Tibial artery (tissue), 4 donors: ENCODE measurements at regions not wholly inside any gene's neighbourhood (a gene's known extent, or its start where the extent isn't known, plus 50 kb on each side); places are given as distances from the start of the nearest gene placed in this dataset.

Experiments used
- DNase-seq, 2 donors: peaks; one replicate each; pipeline ENCODE4 v3.0.0-alpha.2; 2019
- H3K27ac ChIP-seq, 2 donors: fragments of 200-600 bp; sonication (generic) in 1 of 2; 1 replicate in 1 of 2; 2 replicates in 1 of 2; pipeline ENCODE4 v1.5.1; 2018 to 2019; ENCODE audit warnings: mild to moderate bottlenecking in 1 of 2
- H3K27me3 ChIP-seq, 2 donors: fragments of 200-600 bp; sonication (generic) in 1 of 2; one replicate each; pipeline versions ENCODE4 v1.5.1 to v1.6.0; 2016 to 2019
- H3K36me3 ChIP-seq, 3 donors: fragments of 200-600 bp; sonication (generic) in 2 of 3; one replicate each; pipeline ENCODE4 v1.5.1; 2016 to 2019; ENCODE audit warnings: mild to moderate bottlenecking in 2 of 3
- H3K4me1 ChIP-seq, 4 donors: fragments of 200-600 bp; sonication (generic) in 2 of 4; 1 replicate in 3 of 4; 2 replicates in 1 of 4; pipeline ENCODE4 v1.5.1; 2016 to 2019
- H3K4me3 ChIP-seq, 2 donors: fragments of 200-600 bp; sonication (generic) in 1 of 2; 1 replicate in 1 of 2; 2 replicates in 1 of 2; pipeline ENCODE4 v1.5.1; 2018 to 2019; ENCODE audit warnings: mild to moderate bottlenecking in 2 of 2
- H3K9me3 ChIP-seq, 3 donors: fragments of 200-600 bp; sonication (generic) in 1 of 3; one replicate each; pipeline ENCODE4 v1.5.1; 2016 to 2019
- intact Hi-C: fragments of 100-400 bp; cut with DNase I; formaldehyde crosslinking; loops from one replicate; pipeline ENCODE4 v1.15.0; 2023; ENCODE audit warnings: low total_unique reads
- TF ChIP-seq, protein P1 (sequence below), 2 experiments: fragments of 200-600 bp in 1 of 2; fragments of 450-650 bp in 1 of 2; IDR thresholded peaks; one replicate each; pipeline ENCODE4 v1.5.1; 2017 to 2019; ENCODE audit warnings: antibody characterized with exemption in 2 of 2, mild to moderate bottlenecking in 1 of 2, moderate library complexity in 1 of 2

DNA sequence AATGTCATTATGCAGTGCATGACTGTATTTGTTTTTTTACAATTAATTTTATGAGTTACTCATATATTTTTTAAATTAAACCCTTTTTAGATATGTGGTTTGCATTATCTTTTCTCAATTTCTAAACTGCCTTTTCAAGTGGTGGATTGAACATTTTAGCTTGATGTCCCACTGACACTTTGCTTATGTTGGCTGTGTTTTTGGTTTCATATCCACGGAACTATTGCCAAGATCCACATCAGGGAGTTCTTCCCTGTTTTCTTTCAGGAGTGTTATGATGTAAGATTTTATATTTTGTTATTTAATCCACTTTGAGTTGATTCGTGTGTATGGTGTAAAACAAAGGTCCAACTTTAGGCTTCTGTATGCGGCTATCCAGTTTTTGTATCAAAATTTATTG lies 1144.9 kb upstream of the EYS start:
- no peak for DNase-seq
- Histone ChIP-seq H3K27me3 (no peaks in the 10 kb centered on the region), H3K4me1 (no peaks in the 10 kb centered on the region), H3K9me3 (no peaks in the 10 kb centered on the region), H3K4me3 (no peak overlapping the region), H3K36me3 (no peaks in the 10 kb centered on the region), H3K27ac (no peak overlapping the region)
- TF ChIP-seq, protein P1, sequence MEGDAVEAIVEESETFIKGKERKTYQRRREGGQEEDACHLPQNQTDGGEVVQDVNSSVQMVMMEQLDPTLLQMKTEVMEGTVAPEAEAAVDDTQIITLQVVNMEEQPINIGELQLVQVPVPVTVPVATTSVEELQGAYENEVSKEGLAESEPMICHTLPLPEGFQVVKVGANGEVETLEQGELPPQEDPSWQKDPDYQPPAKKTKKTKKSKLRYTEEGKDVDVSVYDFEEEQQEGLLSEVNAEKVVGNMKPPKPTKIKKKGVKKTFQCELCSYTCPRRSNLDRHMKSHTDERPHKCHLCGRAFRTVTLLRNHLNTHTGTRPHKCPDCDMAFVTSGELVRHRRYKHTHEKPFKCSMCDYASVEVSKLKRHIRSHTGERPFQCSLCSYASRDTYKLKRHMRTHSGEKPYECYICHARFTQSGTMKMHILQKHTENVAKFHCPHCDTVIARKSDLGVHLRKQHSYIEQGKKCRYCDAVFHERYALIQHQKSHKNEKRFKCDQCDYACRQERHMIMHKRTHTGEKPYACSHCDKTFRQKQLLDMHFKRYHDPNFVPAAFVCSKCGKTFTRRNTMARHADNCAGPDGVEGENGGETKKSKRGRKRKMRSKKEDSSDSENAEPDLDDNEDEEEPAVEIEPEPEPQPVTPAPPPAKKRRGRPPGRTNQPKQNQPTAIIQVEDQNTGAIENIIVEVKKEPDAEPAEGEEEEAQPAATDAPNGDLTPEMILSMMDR (IDR thresholded peaks at IDR 0.05): no peak
- intact Hi-C loops: no loop called here

DNA sequence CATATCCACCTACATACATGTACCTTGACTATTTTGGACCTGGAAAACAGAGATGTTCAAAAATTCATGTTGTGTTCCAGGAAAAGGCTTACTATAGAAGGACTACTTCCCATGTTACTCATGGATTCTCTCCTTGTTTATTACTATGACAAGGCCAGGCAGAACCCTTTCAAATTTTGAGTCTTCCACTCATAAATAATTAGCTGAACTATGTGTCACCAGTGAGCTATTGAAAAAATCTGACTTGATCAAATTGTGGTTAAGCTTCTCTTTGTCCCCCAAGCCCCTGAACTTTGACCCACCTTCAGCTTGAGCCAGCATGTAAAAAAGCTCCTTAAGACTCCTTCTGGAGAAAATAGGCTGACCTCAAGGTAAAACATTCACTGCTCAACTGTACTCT lies 1142.8 kb upstream of the EYS start:
- no peaks in the 10 kb centered on the region for H3K27me3 ChIP-seq
- no peaks in the 10 kb centered on the region for H3K4me1 ChIP-seq
- no peaks in the 10 kb centered on the region for H3K9me3 ChIP-seq
- no peak for DNase-seq
- no peak overlapping the region for H3K27ac ChIP-seq
- TF ChIP-seq, protein P1 (IDR thresholded peaks at IDR 0.05): no peak
- intact Hi-C loops: no loop called here
- no peaks in the 10 kb centered on the region for H3K36me3 ChIP-seq
- no peak overlapping the region for H3K4me3 ChIP-seq

DNA sequence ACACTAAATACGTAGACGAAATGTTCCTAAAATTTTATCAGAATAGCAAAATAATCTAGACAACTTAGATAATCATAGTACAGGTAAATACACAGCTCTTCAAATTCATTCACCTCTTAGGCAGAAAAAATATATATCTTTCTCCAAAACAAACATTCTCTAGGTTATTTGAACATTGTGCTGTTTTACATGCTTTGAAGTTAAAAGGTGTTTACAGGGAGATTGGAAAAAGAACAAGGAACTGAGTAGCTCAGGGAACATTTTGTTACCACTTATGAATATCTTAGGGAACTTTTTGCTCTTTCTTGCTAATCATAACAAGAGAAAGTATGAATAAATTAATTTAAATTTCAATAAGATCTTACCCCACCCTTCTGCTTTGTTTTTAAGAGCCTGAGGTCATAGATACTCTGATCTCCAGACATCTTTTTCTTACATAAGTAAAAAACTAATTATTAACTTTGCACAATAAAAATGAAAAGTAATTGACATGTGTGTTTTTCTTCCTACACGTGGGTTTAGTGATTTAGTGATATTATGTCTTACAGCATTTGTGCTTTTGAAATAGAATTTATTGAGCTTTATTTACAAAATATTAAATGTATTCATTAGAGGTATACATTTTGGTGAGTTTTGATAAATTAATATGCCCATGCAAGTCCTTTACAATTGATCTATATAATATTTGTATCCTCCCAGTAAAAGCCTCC lies 1141.4 kb upstream of the EYS start:
- no peaks in the 10 kb centered on the region for H3K4me1 ChIP-seq
- DNase-seq: no peak
- TF ChIP-seq, protein P1 (IDR thresholded peaks at IDR 0.05): no peak
- H3K36me3 ChIP-seq: no peaks in the 10 kb centered on the region
- no peak overlapping the region for H3K4me3 ChIP-seq
- no peaks in the 10 kb centered on the region for H3K27me3 ChIP-seq
- H3K27ac ChIP-seq: no peak overlapping the region
- intact Hi-C loops: no loop called here
- H3K9me3 ChIP-seq: no peaks in the 10 kb centered on the region

DNA sequence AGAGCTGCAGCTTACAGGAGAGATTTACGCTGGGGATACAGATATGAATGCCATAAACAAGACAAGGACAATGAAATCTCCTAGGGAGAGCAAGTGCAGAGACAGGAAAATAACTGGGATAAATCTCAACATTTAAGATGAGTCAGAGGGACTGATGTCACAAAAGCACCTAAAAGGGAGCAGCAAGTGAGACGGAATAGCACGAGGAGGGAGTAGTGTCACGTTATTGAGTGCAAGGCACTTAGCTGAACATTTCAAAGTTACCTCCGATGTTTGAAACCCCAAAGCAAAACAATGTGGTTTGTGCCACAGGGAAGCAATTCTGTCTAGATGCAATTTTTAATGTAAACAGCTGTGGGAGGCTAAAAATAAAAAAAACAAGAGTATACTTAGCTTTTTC lies 1131.7 kb upstream of the EYS start:
- Histone ChIP-seq H3K27me3 (no peaks in the 10 kb centered on the region), H3K9me3 (no peaks in the 10 kb centered on the region), H3K4me1 (no peaks in the 10 kb centered on the region), H3K4me3 (no peak overlapping the region), H3K36me3 (no peaks in the 10 kb centered on the region), H3K27ac (no peak overlapping the region)
- intact Hi-C loops: no loop called here
- TF ChIP-seq, protein P1 (IDR thresholded peaks at IDR 0.05): no peak
- DNase-seq: no peak

- no peak overlapping the region for H3K27ac ChIP-seq
- H3K36me3 ChIP-seq: no peaks in the 10 kb centered on the region
- no peaks in the 10 kb centered on the region for H3K27me3 ChIP-seq
- no peak overlapping the region for H3K4me3 ChIP-seq
- DNase-seq: no peak
- TF ChIP-seq, protein P1 (IDR thresholded peaks at IDR 0.05): no peak
- intact Hi-C loops: no loop called here
- no peaks in the 10 kb centered on the region for H3K9me3 ChIP-seq
- H3K4me1 ChIP-seq: no peaks in the 10 kb centered on the region
Measured at GRCh38 chr6:66825539-66825938, 1118.5 kb upstream of the EYS start.

GRCh38 chr6:66814156-66814555 lies 1107.1 kb upstream of the EYS start:
- intact Hi-C loops: no loop called here
- Histone ChIP-seq H3K9me3 (no peaks in the 10 kb centered on the region), H3K4me3 (no peak overlapping the region), H3K27ac (no peak overlapping the region), H3K27me3 (no peaks in the 10 kb centered on the region), H3K4me1 (no peaks in the 10 kb centered on the region), H3K36me3 (no peaks in the 10 kb centered on the region)
- DNase-seq: no peak
- TF ChIP-seq, protein P1 (IDR thresholded peaks at IDR 0.05): no peak
